Right lobe of liver (tissue), 6 donors: ENCODE measurements at regions not wholly inside any gene's neighbourhood (a gene's known extent, or its start where the extent isn't known, plus 50 kb on each side); places are given as distances from the start of the nearest gene placed in this dataset.

ENCODE experiments used
- ATAC-seq, 4 donors: fragments of 200-7000 bp; cut with Tn5 transposase; one replicate each; pipeline ENCODE4 v1.9.1; 2020; ENCODE audit warnings: mild to moderate bottlenecking in 4 of 4, moderate library complexity in 4 of 4
- DNase-seq, 3 donors: peaks; one replicate each; pipeline ENCODE4 v3.0.0-alpha.2; 2020
- H3K27ac ChIP-seq, 3 donors: fragments of 200-600 bp; one replicate each; pipeline ENCODE4 v1.8.0; 2022
- H3K27me3 ChIP-seq, 2 donors: fragments of 200-600 bp; one replicate each; pipeline ENCODE4 v1.8.0; 2022
- H3K36me3 ChIP-seq, 4 donors: fragments of 200-600 bp; sonication (generic) in 1 of 4; one replicate each; pipeline versions ENCODE4 v1.5.1 to v1.8.0; 2017 to 2022; ENCODE audit warnings: control low read depth in 1 of 4
- H3K4me1 ChIP-seq, 4 donors: fragments of 200-600 bp; sonication (generic) in 1 of 4; one replicate each; pipeline versions ENCODE4 v1.5.1 to v1.8.0; 2017 to 2022; ENCODE audit warnings: control low read depth in 1 of 4
- H3K4me3 ChIP-seq, 3 donors: fragments of 200-600 bp; one replicate each; pipeline ENCODE4 v1.8.0; 2022
- H3K9me3 ChIP-seq, 4 donors: fragments of 200-600 bp; sonication (generic) in 1 of 4; one replicate each; pipeline versions ENCODE4 v1.5.1 to v1.8.0; 2017 to 2022; ENCODE audit warnings: control low read depth in 1 of 4
- CTCF ChIP-seq, 4 donors: fragments of 200-600 bp in 3 of 4; fragments of 450-650 bp in 1 of 4; IDR thresholded peaks; one replicate each; pipeline versions ENCODE4 v1.5.1 to v1.8.0; 2016 to 2022; ENCODE audit warnings: antibody characterized with exemption in 4 of 4, mild to moderate bottlenecking in 2 of 4
- POLR2A ChIP-seq: fragments of 450-650 bp; IDR thresholded peaks from one replicate; pipeline ENCODE4 v1.6.1; 2017; ENCODE audit warnings: antibody characterized with exemption, mild to moderate bottlenecking
- WGBS: methylation state at CpG from one replicate; pipeline ENCODE4 v1.1.6; 2018; ENCODE audit warnings: low coverage, low lambda C conversion rate; ENCODE audit not compliant: insufficient coverage; ENCODE audit errors: missing lambda C conversion rate; 5-methylcytosine and 5-hydroxymethylcytosine counted together
- intact Hi-C, 2 donors: fragments of 100-400 bp; cut with DNase I; formaldehyde crosslinking; loops; one replicate each; pipeline versions ENCODE4 v1.11.2 to v1.14.1; 2022
- donor health status: DM: no; HTN: yes; CAD: no.
- donor health status: DM: no; HTN: no; CAD: no.
- donor health status: DM: no; HTN: no; CAD: no.
- donor health status: DM: no; HTN: yes; CAD: no.
- donor health status: DM: no; HTN: yes; CAD: no.

GRCh38 chr20:11031300-11031699 lies 357.5 kb upstream of the JAG1 start:
- TF ChIP-seq CTCF (IDR thresholded peaks at IDR 0.05) (no peak), POLR2A (no peak)
- no peaks in the 10 kb centered on the region for H3K27me3 ChIP-seq
- no peak overlapping the region for H3K27ac ChIP-seq
- no peak for DNase-seq
- intact Hi-C loops = no loop called here
- WGBS = 63% methylated on average over 2 of the region's 2 CpGs
- H3K9me3 ChIP-seq = no peaks in the 10 kb centered on the region
- H3K36me3 ChIP-seq = no peaks in the 10 kb centered on the region
- H3K4me1 ChIP-seq = no peaks in the 10 kb centered on the region
- no peak overlapping the region for H3K4me3 ChIP-seq
- no peak for ATAC-seq

- no CpG with 5 or more reads among the region's 3 CpGs for WGBS
These were observed 358.8 kb upstream of the JAG1 start for GRCh38 chr20:11032611-11033010.

GRCh38 chr20:11034025-11034424 lies 360.2 kb upstream of the JAG1 start:
- intact Hi-C loops = no loop called here
- Histone ChIP-seq H3K9me3 (no peaks in the 10 kb centered on the region), H3K36me3 (no peaks in the 10 kb centered on the region), H3K27me3 (no peaks in the 10 kb centered on the region), H3K27ac (no peak overlapping the region), H3K4me3 (no peak overlapping the region), H3K4me1 (no peaks in the 10 kb centered on the region)
- DNase-seq = no peak
- 86% methylated on average over 3 of the region's 3 CpGs for whole genome bisulfite sequencing
- no peak for TF ChIP-seq CTCF (IDR thresholded peaks at IDR 0.05)
- no peak for TF ChIP-seq POLR2A
- ATAC-seq = no peak

More at GRCh38 chr20:11032611-11033010, 358.8 kb upstream of the JAG1 start:
- Histone ChIP-seq H3K4me3 (no peak overlapping the region), H3K27me3 (no peaks in the 10 kb centered on the region), H3K27ac (no peak overlapping the region), H3K9me3 (no peaks in the 10 kb centered on the region), H3K36me3 (no peaks in the 10 kb centered on the region), H3K4me1 (no peaks in the 10 kb centered on the region)
- no peak for DNase-seq
- no peak for ATAC-seq
- TF ChIP-seq CTCF (IDR thresholded peaks at IDR 0.05) (no peak), POLR2A (no peak)
- intact Hi-C loops = no loop called here

GRCh38 chr20:11035211-11035610 lies 361.4 kb upstream of the JAG1 start:
- Histone ChIP-seq H3K4me3 (no peak overlapping the region), H3K9me3 (no peaks in the 10 kb centered on the region), H3K27me3 (no peaks in the 10 kb centered on the region), H3K36me3 (no peaks in the 10 kb centered on the region), H3K4me1 (no peaks in the 10 kb centered on the region), H3K27ac (no peak overlapping the region)
- ATAC-seq = no peak
- no peak for DNase-seq
- 43% methylated on average over 3 of the region's 3 CpGs for WGBS
- no peak for TF ChIP-seq POLR2A
- no peak for TF ChIP-seq CTCF (IDR thresholded peaks at IDR 0.05)
- intact Hi-C loops = no loop called here

GRCh38 chr20:11041396-11041795 lies 367.6 kb upstream of the JAG1 start:
- intact Hi-C loops = no loop called here
- no peak for ATAC-seq
- WGBS = 63% methylated on average over 1 of the region's 1 CpG
- Histone ChIP-seq H3K9me3 (no peaks in the 10 kb centered on the region), H3K36me3 (no peaks in the 10 kb centered on the region), H3K27ac (no peak overlapping the region), H3K27me3 (no peaks in the 10 kb centered on the region), H3K4me1 (no peaks in the 10 kb centered on the region), H3K4me3 (no peak overlapping the region)
- no peak for DNase-seq
- TF ChIP-seq CTCF (IDR thresholded peaks at IDR 0.05) = no peak
